ENCODE measurements at regions not wholly inside any gene's neighbourhood (a gene's known extent, or its start where the extent isn't known, plus 50 kb on each side); places are given as distances from the start of the nearest gene placed in this dataset.

- TF ChIP-seq SUZ12 (IDR thresholded peaks at IDR 0.05; ENCODE audit: extremely low read depth, insufficient read depth, insufficient read length): no peak
- TF ChIP-seq YY1 (IDR thresholded peaks at IDR 0.05; ENCODE audit: insufficient read depth, insufficient read length): no peak
These were observed 999.4 kb upstream of the GJE1 start for GRCh38 chr6:141133346-141133745.
